PFSK-1 (cell line): ENCODE measurements at regions not wholly inside any gene's neighbourhood (a gene's known extent, or its start where the extent isn't known, plus 50 kb on each side); places are given as distances from the start of the nearest gene placed in this dataset.

ENCODE experiments used
- FOXP2 ChIP-seq: optimal IDR thresholded peaks from 2 replicates; pipeline ENCODE3; 2011; ENCODE audit warnings: borderline replicate concordance, control low read depth, inconsistent platforms; ENCODE audit not compliant: insufficient read depth; ENCODE audit errors: extremely low read length, extremely low read depth
- POLR2AphosphoS5 ChIP-seq: IDR thresholded peaks from 2 replicates; pipeline ENCODE4 v1.6.1; 2012; ENCODE audit warnings: low read depth, mild to moderate bottlenecking, control low read depth, low read length, moderate library complexity
- REST ChIP-seq, 2 experiments: IDR thresholded peaks; 2 replicates each; pipeline versions ENCODE4 v1.6.1 to v1.8.0; 2011 to 2012; ENCODE audit warnings: low read depth in 2 of 2, low read length in 2 of 2, control low read depth in 1 of 2, inconsistent platforms in 1 of 2, mild to moderate bottlenecking in 1 of 2, moderate library complexity in 1 of 2; ENCODE audit not compliant: insufficient read depth in 1 of 2
- TAF1 ChIP-seq: IDR thresholded peaks from 2 replicates; pipeline ENCODE4 v1.6.1; 2012; ENCODE audit warnings: low read length, control low read depth, borderline replicate concordance; ENCODE audit not compliant: insufficient read depth

GRCh38 chrX:110440016-110440805, 81.6 kb downstream of the RTL9 start:
- no peak for TF ChIP-seq TAF1
- no peak for TF ChIP-seq REST (IDR thresholded peaks at IDR 0.05; ENCODE audit: insufficient read depth in 1 of 2, low read depth in 2 of 2, low read length in 2 of 2)
- TF ChIP-seq POLR2AphosphoS5 = no peak
- no peak for TF ChIP-seq FOXP2
